Stimulated activated CD8-positive, alpha-beta memory T cell treated with anti-CD3 and anti-CD28 coated beads, Interleukin-4, amount 100 ng/mL, for 48 hours (primary cell): ENCODE measurements at regions not wholly inside any gene's neighbourhood (a gene's known extent, or its start where the extent isn't known, plus 50 kb on each side); places are given as distances from the start of the nearest gene placed in this dataset.

Experiments used
- DNase-seq: peaks from one replicate; pipeline ENCODE4 v3.0.0-alpha.2; 2020

DNA sequence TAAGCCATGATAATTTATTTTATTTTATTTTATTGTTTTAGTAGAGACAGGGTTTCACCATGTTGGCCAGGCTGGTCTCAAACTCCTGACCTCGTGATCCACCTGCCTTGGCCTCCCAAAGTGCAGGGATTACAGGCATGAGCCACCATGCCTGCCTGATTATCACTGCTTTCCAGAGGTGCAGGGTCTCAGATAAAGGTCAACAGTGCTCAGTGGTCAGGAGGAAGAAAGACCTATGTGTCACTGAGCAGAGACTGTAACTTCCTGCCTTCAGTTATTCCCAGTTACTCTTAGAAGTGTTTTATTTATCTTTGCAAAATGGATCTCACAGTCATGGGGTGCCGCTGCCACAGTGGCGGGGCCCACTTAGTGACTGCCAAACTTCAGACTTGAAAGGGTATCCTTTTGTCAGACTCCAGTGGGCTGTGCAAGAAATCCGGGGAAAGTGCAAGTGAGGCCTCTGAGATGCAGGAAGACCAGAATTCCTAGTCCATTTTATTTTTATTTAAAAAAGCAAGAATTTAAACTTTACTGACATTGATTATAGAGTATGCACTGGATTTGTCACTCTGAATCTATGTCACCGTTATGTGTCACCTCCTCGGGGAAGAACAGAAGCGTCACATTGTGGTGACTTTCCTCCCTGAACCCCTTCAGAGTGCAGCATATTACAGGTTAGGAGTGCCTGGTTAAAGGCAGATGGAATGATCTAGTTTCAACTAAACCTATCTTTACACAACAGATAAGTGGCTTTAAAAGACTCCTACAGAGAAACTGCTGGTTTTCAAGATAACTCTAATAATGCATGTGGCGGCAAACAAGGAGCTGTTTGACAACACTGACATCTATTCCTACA is 59.1 kb upstream of the BICD1 start:
- DNase-seq, result no peak

DNA sequence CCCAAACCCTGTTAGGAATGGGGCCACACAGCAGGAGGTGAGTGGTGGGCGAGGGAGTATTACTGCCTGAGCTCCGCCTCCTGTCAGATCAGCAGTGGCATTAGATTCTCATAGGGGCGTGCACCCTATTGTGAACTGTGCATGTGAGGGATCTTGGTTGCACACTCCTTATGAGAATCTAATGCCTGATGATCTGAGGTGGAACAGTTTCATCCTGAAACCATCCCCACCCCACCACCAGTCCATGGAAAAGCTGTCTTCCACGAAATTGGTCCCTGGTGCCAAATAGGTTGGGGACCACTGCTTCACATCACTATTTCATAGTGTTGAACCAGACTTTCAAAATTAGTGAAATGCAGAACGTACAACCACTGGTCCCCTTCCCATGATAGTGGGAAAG is 57.9 kb upstream of the BICD1 start:
- no peak for DNase-seq

DNA sequence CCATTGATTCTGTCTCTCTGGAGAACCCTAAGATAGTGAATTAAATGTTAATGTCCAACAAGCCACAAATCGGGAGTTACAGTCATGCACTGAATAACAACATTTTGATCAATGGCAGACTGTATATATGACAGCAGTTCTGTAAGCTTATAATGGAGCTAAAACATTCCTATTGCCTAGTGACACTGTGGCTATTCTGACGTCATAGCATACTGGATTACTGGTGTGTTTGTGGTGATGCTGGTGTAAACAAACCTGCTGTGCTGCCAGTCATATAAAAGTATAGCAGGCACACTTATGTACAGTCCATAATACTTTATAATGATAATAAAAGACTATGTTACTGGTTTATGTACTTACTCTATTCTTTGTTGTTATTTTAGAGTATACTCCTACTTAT is 56.7 kb upstream of the BICD1 start:
- DNase-seq, result no peak

DNA sequence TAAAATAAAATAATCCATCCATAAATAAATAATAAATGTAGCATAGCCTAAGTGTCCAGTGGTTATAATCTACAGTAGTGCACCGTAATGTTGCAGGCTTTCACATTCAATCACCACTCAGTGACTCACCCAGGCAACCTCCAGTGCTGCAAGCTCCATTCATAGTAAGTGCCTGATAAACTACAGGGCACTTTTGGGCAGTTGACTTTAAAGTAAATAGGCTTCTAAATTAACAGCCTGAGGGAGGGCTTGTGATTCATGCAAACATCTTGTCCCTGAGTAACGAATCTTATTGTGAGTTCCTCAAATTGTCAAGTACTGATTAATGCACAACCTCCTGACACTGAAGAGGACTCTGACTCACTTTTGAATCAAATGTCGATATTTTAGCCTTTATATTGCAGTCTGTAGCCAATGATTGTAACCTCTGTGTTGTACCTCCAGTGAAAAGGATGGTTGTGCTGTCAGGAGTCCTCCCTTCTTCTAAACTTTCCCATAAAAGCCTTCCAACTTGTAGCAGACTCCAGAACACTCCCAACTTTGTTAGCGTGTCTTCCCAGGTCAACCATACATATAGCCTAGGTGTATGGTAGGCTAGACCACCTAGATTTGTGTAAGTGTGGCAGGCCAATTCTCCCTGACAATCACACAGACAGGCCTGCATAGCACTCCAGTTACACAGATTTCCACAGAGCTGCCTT is 55.0 kb upstream of the BICD1 start:
- DNase-seq, result no peak

DNA sequence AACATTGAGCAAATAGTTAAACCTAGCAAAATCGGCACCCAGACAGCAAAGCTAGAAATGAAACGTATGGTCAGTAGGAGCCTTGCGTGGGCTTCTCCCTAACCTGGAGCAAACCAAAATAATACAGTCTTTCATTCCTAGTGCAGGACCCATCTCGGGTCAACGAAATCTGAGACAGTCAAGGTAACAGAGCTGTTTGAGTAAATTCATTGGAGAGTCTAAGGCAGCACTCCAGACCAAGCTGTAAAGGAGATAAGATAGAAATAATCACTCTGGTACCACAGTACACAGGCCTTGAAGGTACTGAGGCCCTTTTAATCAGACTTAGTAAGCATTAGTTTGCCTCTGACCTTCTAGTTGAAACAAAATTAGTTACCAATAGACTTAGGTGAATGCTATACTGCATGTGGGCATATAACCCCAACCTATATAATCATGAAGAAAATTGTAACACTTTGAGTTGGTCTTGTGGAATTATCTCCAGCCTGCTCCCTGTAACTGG is 54.4 kb upstream of the BICD1 start:
- DNase-seq, result no peak

DNA sequence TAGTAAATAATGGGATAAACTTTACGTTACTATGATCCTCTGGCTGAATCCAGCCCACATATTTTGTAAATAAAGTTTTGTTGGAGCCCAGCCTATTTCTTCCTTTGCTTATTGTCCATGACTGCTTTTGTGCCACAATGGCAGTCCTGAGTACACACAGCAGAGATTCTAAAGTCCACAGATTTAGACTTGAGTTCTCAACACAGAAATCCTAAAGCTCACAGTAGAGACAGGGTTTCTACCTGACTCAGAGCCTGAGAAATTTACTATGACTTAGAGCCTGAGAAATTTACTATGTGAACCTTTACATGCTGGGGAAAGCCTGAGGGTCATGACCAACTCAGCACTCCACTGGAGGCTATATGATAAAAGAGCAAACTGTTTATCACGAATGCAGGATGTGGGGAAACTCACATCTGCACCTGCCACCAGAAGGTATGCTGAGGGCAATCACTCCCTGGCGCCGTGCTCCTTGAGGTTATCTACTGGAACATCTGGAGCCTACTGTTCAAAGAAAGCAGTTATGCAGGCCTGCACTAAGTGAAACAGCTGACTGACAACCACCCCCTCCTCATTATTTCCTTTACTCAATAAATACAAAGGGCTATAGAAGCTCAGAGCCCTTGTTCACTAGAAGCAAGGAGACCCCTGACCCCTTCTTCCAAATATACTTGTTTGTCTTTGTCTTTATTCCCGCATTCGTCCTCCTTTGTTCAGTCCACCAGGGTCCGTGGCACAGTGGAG is 52.6 kb upstream of the BICD1 start:
- no peak for DNase-seq
